B cell (primary cell): ENCODE measurements at regions not wholly inside any gene's neighbourhood (a gene's known extent, or its start where the extent isn't known, plus 50 kb on each side); places are given as distances from the start of the nearest gene placed in this dataset.

Source experiments
- ATAC-seq: fragments of 200-7000 bp; cut with Tn5 transposase; one replicate; pipeline ENCODE4 v1.10.0; 2021; ENCODE audit warnings: low read depth, mild to moderate bottlenecking, moderate number of reproducible peaks, moderate library complexity
- CTCF ChIA-PET: fragments of 350-600 bp; sonication (Branson Sonifier 250); formaldehyde crosslinking; loops from one replicate; lab custom pipeline; 2021; ENCODE audit warnings: antibody characterized with exemption, inconsistent platforms; lab: Charles Lee
- POLR2A ChIA-PET: fragments of 350-600 bp; sonication (Branson Sonifier 250); formaldehyde crosslinking; loops from one replicate; lab custom pipeline; 2021; ENCODE audit warnings: antibody characterized with exemption; lab: Charles Lee
- DNase-seq: peaks from one replicate; pipeline ENCODE4 v3.0.0; 2013
- H2AFZ ChIP-seq: 2 replicates; pipeline ENCODE4 v1.6.1; 2012; ENCODE audit warnings: mild to moderate bottlenecking, low read depth, low read length; ENCODE audit not compliant: insufficient read depth, poor library complexity, severe bottlenecking
- H3K27ac ChIP-seq, 2 donors: 1 replicate in 1 of 2; 2 replicates in 1 of 2; pipeline ENCODE4 v1.5.1; 2012 to 2013; ENCODE audit warnings: low read length in 2 of 2, mild to moderate bottlenecking in 2 of 2, moderate library complexity in 1 of 2
- H3K27me3 ChIP-seq, 4 experiments: fragments of 200-600 bp in 1 of 4; sonication (generic) in 1 of 4; replicated peaks in 1 of 4; 1 replicate in 2 of 4; 2 replicates in 2 of 4; pipeline versions ENCODE4 v1.6.1 to v1.7.0; 2013 to 2016; ENCODE audit warnings: low read length in 3 of 4, mild to moderate bottlenecking in 2 of 4, mixed read lengths in 1 of 4, moderate library complexity in 1 of 4; ENCODE audit not compliant: insufficient read depth in 4 of 4, control insufficient read depth in 3 of 4; ENCODE audit errors: control extremely low read depth in 1 of 4
- H3K36me3 ChIP-seq, 2 experiments: replicated peaks in 1 of 2; 1 replicate in 1 of 2; 2 replicates in 1 of 2; pipeline versions ENCODE4 v1.6.1 to v1.7.1; 2013; ENCODE audit warnings: low read length in 1 of 2; ENCODE audit not compliant: insufficient read depth in 2 of 2, control insufficient read depth in 1 of 2; ENCODE audit errors: control extremely low read depth in 1 of 2, extremely low read depth in 1 of 2
- H3K4me1 ChIP-seq, 2 donors: fragments of 200-600 bp in 1 of 2; sonication (generic) in 1 of 2; 1 replicate in 1 of 2; 2 replicates in 1 of 2; pipeline versions ENCODE4 v1.5.1 to v1.6.1; 2013 to 2017; ENCODE audit warnings: low read length in 2 of 2; ENCODE audit not compliant: control insufficient read depth in 2 of 2, insufficient read depth in 2 of 2
- H3K4me2 ChIP-seq: replicated peaks from 2 replicates; pipeline ENCODE3; 2012; ENCODE audit warnings: mild to moderate bottlenecking, low read depth, low read length; ENCODE audit not compliant: poor library complexity, severe bottlenecking
- H3K4me3 ChIP-seq, 5 experiments: fragments of 200-600 bp in 1 of 5; sonication (generic) in 1 of 5; 1 replicate in 3 of 5; 2 replicates in 2 of 5; pipeline versions ENCODE4 v1.5.1 to v1.7.0; 2011 to 2016; ENCODE audit warnings: low read length in 4 of 5, mild to moderate bottlenecking in 4 of 5, low read depth in 2 of 5, control low read depth in 1 of 5, moderate library complexity in 1 of 5; ENCODE audit not compliant: insufficient read depth in 1 of 5; ENCODE audit errors: control extremely low read depth in 1 of 5, extremely low read depth in 1 of 5
- H3K79me2 ChIP-seq: fragments of 200-600 bp; sonication (generic); one replicate; pipeline ENCODE4 v1.6.0; 2016; ENCODE audit warnings: low read length; ENCODE audit not compliant: control insufficient read depth, insufficient read depth
- H3K9ac ChIP-seq: fragments of 200-600 bp; sonication (generic); 2 replicates; pipeline ENCODE4 v1.6.1; 2017; ENCODE audit warnings: mild to moderate bottlenecking, low read length, moderate library complexity
- H3K9me3 ChIP-seq, 3 donors: one replicate each; pipeline versions ENCODE4 v1.6.1 to v1.7.1; 2013; ENCODE audit warnings: low read length in 2 of 3; ENCODE audit not compliant: control insufficient read depth in 2 of 3, insufficient read depth in 1 of 3; ENCODE audit errors: control extremely low read depth in 1 of 3
- H4K20me1 ChIP-seq: 2 replicates; pipeline ENCODE4 v1.6.0; 2012; ENCODE audit warnings: mild to moderate bottlenecking, low read length; ENCODE audit not compliant: insufficient read depth, control insufficient read depth, poor library complexity, severe bottlenecking
- H3K27ac Mint-ChIP-seq: one replicate; pipeline ENCODE4 v1.8.0; 2021; ENCODE audit warnings: mixed read lengths
- H3K27me3 Mint-ChIP-seq: one replicate; pipeline ENCODE4 v1.8.0; 2021; ENCODE audit warnings: mixed read lengths
- H3K4me1 Mint-ChIP-seq: one replicate; pipeline ENCODE4 v1.8.0; 2021; ENCODE audit warnings: mixed read lengths
- H3K4me3 Mint-ChIP-seq: one replicate; pipeline ENCODE4 v1.8.0; 2021; ENCODE audit warnings: mixed read lengths
- H3K9me3 Mint-ChIP-seq: one replicate; pipeline ENCODE4 v1.8.0; 2022; ENCODE audit warnings: mixed read lengths; ENCODE audit not compliant: insufficient read depth
- CTCF ChIP-seq: fragments of 200-600 bp; IDR thresholded peaks from one replicate; pipeline ENCODE4 v1.8.0; 2022; ENCODE audit warnings: antibody characterized with exemption, mild to moderate bottlenecking
- EZH2 ChIP-seq: IDR thresholded peaks from 2 replicates; pipeline ENCODE4 v1.6.1; 2012; ENCODE audit warnings: borderline replicate concordance, low read depth, mild to moderate bottlenecking, moderate library complexity, low read length; ENCODE audit not compliant: insufficient read depth, poor library complexity, severe bottlenecking
- WGBS: methylation state at CpG from one replicate; pipeline ENCODE4 v1.1.5; 2013; ENCODE audit warnings: missing lambda C conversion rate; ENCODE audit not compliant: insufficient coverage; 5-methylcytosine and 5-hydroxymethylcytosine counted together
- intact Hi-C: fragments of 100-400 bp; cut with micrococcal nuclease; formaldehyde crosslinking; loops from one replicate; pipeline ENCODE4 v1.10.0; 2022

- no peak for ATAC-seq
- Histone ChIP-seq H3K79me2 (no peaks in the 10 kb centered on the region), H3K9ac (no peak overlapping the region), H3K36me3 (no peaks in the 10 kb centered on the region), H3K4me2 (no peak overlapping the region), H3K9me3 (peaks cover 0 to 1% (median 0%) of the 10 kb centered on the region in 3 donors), H3K27ac (no peak overlapping the region), H3K4me1 (no peaks in the 10 kb centered on the region), H3K4me3 (no peak overlapping the region), H3K27me3 (no peaks in the 10 kb centered on the region), H4K20me1 (no peaks in the 10 kb centered on the region), H2AFZ (no peak overlapping the region)
- Mint-ChIP-seq H3K4me1 (no peaks in the 10 kb centered on the region), H3K27ac (no peak overlapping the region), H3K9me3 (peaks cover 8% of the 10 kb centered on the region), H3K4me3 (no peak overlapping the region), H3K27me3 (no peaks in the 10 kb centered on the region)
- no peak for DNase-seq
- POLR2A ChIA-PET: no interaction called here
- intact Hi-C loops: no loop called here
- no CpG with 5 or more reads among the region's 3 CpGs for WGBS
- CTCF ChIA-PET: no interaction called here
- TF ChIP-seq CTCF (no peak), EZH2 (no peak)
These were observed 356.4 kb downstream of the ADCYAP1 start for GRCh38 chr18:1261054-1261453.

GRCh38 chr18:1267021-1267420 is 362.4 kb downstream of the ADCYAP1 start:
- Histone ChIP-seq H2AFZ (no peak overlapping the region), H3K4me3 (no peak overlapping the region), H3K4me1 (no peaks in the 10 kb centered on the region), H3K9ac (no peak overlapping the region), H3K27me3 (no peaks in the 10 kb centered on the region), H3K27ac (no peak overlapping the region), H3K79me2 (no peaks in the 10 kb centered on the region), H3K4me2 (no peak overlapping the region), H3K9me3 (no peaks in the 10 kb centered on the region), H4K20me1 (no peaks in the 10 kb centered on the region), H3K36me3 (no peaks in the 10 kb centered on the region)
- no peak for ATAC-seq
- DNase-seq: no peak
- CTCF ChIA-PET: interaction anchor here (0.7 kb wide), 1 partner anchor 21 kb away, joined by 3 read pairs; no protein-coding TSS in a partner anchor
- 80% methylated on average over 1 of the region's 2 CpGs for WGBS
- Mint-ChIP-seq H3K27me3 (no peaks in the 10 kb centered on the region), H3K9me3 (no peaks in the 10 kb centered on the region), H3K4me3 (no peak overlapping the region), H3K4me1 (no peaks in the 10 kb centered on the region), H3K27ac (no peak overlapping the region)
- TF ChIP-seq CTCF (no peak), EZH2 (no peak)
- intact Hi-C loops: no loop called here
- POLR2A ChIA-PET: no interaction called here
